RWPE1 (cell line): ENCODE measurements at regions not wholly inside any gene's neighbourhood (a gene's known extent, or its start where the extent isn't known, plus 50 kb on each side); places are given as distances from the start of the nearest gene placed in this dataset.

Experiments
- CTCF ChIA-PET: fragments of 350-600 bp; sonication (Branson Sonifier 250); formaldehyde crosslinking; extraction: SDS; loops from one replicate; lab custom pipeline; 2021; lab: Yijun Ruan, JAX
- POLR2A ChIA-PET: fragments of 400-600 bp; formaldehyde crosslinking; extraction: SDS; loops from one replicate; lab custom pipeline; 2020; ENCODE audit warnings: antibody characterized with exemption; ENCODE audit not compliant: low non-redundant PET; lab: Yijun Ruan, JAX
- DNase-seq: peaks from one replicate; pipeline ENCODE4 v3.0.0; 2012; ENCODE audit warnings: low spot score
- H3K27ac ChIP-seq: fragments of 450-650 bp; 2 replicates; pipeline ENCODE4 v1.5.1; 2017
- TF ChIP-seq, protein P1 (sequence below): fragments of 450-650 bp; conservative IDR thresholded peaks from 2 replicates; pipeline ENCODE4 v1.5.1; 2017; ENCODE audit warnings: low read depth, mild to moderate bottlenecking

DNA sequence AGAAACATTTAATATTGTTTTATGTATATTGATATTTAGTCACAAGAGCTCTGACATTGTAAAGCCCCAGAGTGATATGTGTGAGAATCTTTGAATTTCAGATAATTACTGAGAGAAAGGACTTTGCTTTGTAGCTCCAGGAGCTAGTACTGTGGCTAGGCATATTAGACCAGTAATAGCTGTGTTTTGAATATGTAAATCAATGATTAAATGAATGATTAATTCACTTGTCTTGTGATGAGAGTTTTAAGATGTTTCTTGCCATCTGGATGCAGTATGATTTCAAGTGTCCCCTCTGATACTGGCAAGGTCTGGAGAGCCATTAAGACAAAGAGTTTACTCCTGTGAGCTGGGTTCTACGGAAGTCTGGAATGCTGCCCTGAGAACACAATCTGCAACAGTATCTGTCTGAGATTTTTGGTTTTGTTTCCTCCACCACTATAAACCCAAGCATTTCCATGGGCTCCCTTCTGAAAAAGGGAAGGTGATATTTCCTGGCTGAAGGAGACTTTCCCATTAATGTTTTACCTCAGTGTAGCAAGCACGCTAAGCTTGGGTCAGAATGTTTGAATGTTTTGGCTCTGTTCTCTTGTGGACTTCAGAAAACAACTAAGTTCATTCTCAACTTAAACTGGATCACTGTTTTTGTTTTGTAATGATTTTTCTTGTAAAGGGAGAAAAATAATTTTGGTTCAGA lies 61.3 kb upstream of the BICC1 start:
- no peak for DNase-seq
- ChIA-PET POLR2A (no interaction called here), CTCF (interaction anchor here (0.5 kb wide), 1 partner anchor 532 kb away, joined by 4 read pairs; no protein-coding TSS in a partner anchor)
- no peak overlapping the region for H3K27ac ChIP-seq
- TF ChIP-seq, protein P1, sequence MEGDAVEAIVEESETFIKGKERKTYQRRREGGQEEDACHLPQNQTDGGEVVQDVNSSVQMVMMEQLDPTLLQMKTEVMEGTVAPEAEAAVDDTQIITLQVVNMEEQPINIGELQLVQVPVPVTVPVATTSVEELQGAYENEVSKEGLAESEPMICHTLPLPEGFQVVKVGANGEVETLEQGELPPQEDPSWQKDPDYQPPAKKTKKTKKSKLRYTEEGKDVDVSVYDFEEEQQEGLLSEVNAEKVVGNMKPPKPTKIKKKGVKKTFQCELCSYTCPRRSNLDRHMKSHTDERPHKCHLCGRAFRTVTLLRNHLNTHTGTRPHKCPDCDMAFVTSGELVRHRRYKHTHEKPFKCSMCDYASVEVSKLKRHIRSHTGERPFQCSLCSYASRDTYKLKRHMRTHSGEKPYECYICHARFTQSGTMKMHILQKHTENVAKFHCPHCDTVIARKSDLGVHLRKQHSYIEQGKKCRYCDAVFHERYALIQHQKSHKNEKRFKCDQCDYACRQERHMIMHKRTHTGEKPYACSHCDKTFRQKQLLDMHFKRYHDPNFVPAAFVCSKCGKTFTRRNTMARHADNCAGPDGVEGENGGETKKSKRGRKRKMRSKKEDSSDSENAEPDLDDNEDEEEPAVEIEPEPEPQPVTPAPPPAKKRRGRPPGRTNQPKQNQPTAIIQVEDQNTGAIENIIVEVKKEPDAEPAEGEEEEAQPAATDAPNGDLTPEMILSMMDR = no peak

DNA sequence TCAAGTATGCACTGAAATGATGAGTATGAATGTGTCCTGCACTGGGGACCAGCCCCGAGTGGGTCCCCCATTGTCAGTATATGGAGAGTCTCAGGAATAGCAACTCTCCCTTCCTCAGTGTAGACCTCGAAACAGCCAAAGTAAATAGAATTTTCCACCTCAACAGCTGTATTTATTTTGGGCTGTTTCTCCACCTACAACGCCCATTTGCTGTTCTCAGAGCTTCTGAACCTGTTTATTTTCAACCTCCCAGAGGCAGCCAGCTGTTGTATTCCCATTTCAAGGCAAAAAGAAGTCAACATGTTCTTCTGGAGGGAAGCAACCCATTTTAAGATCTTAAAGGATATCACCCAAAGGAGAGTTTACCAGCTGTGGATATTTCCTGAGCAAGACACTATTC lies 59.6 kb upstream of the BICC1 start:
- no peak overlapping the region for H3K27ac ChIP-seq
- POLR2A ChIA-PET = no interaction called here
- DNase-seq = no peak
- CTCF ChIA-PET = no interaction called here
- TF ChIP-seq, protein P1 = no peak

DNA sequence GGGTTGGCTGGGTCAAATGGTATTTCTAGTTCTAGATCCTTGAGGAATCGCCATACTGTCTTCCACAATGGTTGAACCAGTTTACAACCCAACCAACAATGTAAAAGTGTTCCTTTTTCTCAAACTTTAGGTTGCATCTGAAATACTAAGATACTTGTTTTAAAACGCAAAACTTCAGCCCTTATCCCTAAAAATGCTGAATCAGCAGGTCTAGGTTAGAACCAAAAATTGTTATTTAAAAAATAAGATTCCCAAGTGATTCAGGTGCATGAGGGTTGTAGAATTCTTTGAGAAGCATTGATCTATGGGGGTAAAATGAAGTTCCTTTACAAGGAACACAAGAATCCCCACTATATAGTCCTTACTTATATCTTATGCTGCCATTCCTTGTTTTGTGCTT lies 56.5 kb upstream of the BICC1 start:
- no peak overlapping the region for H3K27ac ChIP-seq
- no peak for DNase-seq
- POLR2A ChIA-PET = no interaction called here
- TF ChIP-seq, protein P1 = no peak
- CTCF ChIA-PET = no interaction called here

DNA sequence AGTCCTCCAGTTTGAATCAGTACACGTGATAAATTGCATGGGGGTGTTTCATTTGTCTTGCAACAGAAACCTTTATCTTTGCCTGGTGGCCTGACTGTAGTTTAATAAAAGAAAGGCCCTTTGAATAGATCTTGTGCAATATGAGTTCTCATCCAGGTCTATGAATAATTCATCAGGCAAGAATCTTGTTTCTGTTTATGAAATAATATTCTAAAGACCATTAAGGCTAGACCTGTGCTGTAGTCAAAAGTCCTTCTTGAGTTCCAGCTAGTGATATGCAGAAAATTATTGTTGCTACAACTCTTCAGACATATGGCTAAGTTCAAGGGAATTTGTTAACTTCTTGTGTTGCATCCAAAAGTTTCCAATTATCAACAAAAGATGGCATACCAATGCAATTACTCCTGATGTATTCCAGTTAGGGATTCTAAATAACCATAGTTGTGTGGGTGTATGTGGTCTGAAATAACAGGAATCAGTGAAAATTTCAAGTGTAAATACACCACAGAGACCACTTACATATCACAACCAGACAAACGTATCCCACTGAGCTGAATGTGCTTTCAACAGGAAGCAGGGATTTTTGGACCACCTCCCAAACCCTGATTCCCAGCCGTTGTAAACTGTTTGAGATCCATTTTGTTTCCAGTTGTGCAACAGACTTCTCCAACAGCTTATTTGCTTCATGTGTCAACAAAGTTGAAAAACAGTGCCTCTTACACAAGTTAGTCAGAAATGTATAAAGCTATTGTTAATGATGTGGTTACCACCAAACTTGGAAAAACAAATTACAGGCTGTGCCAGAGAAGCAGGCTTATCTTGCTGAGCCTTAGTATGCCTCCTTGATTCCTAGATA lies 54.7 kb upstream of the BICC1 start:
- H3K27ac ChIP-seq = no peak overlapping the region
- DNase-seq = no peak
- TF ChIP-seq, protein P1 = no peak
- ChIA-PET CTCF (interaction anchor here (0.6 kb wide), 1 partner anchor 38 kb away, joined by 3 read pairs; no protein-coding TSS in a partner anchor), POLR2A (no interaction called here)

DNA sequence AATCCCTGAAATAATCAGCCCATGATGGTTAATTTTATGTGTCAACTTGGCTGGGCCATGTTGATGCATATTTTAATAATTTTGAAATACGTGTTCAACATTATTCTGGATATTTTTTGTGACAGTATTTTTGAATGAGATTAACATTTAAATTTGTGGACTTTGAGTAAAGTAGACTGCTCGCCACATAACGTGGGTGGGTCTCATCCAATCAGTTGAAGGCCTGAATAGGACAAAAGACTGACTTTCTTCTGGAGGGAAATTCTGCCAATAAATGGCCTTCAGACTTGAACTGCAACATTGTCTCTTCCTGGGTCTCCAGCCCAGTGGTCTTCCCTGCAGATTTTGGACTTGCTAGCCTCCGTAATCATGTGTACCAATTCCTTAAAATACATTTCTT lies 53.6 kb upstream of the BICC1 start:
- H3K27ac ChIP-seq = no peak overlapping the region
- DNase-seq = no peak
- CTCF ChIA-PET = no interaction called here
- TF ChIP-seq, protein P1 = no peak
- POLR2A ChIA-PET = no interaction called here

DNA sequence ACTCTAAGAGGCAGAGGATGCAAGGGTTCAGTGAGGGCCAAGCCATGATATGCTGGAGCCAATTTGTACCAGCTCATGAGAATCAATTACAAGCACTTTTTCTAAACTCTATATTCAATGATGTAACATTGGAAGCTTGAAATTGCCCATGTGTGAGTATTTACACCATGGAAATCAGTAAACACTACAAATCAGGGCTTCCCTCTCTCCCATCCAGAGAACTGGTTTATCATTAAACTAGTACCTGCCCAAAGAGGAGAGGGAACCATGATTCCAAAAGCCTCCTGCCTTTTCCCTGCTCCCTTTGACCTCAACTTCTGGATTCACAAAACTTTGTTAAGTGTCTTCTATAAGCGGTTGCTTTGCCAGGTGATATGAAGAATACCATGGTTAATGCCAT lies 52.5 kb upstream of the BICC1 start:
- POLR2A ChIA-PET = no interaction called here

More for the DNA sequence above, 52.5 kb upstream of the BICC1 start:
- no peak overlapping the region for H3K27ac ChIP-seq
- CTCF ChIA-PET = no interaction called here
- TF ChIP-seq, protein P1 = no peak
- no peak for DNase-seq
